ENCODE measurements at regions not wholly inside any gene's neighbourhood (a gene's known extent, or its start where the extent isn't known, plus 50 kb on each side); places are given as distances from the start of the nearest gene placed in this dataset.

DNA sequence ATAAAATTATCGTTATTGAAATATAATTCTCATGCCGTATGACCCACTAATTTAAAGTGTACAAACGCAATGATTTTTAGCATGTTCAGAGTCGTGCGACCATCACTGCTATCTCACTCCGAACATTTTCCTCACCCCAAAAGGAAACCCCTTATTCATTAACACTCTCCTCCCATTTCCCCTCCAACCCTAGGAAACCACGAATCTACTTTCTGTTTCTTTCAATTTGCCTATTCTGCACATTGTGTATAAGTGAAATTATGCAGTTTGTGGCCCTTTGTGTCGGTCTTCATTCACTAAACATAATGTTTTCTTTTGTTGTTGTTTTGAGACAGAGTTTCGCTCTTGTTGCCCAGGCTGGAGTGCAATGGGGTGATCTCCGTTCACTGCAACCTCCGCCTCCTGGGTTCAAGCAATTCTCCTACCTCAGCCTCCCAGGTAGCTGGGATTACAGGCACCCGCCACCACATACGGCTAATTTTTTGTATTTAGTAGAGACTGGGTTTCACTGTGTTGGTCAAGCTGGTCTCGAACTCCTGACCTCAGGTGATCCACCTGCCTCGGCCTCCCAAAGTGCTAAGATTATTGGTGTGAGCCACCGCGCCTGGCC, 99.7 kb upstream of the ZNF217 start:
- H3K4me3 ChIP-seq (replicated peaks; ENCODE audit: low read depth, low read length) = no peak overlapping the region
- no peak for DNase-seq (ENCODE audit: extremely low read depth, insufficient read length)
- H3K27me3 ChIP-seq (replicated peaks; ENCODE audit: control insufficient read depth, insufficient read depth, low read length) = no peaks in the 10 kb centered on the region
- TF ChIP-seq, protein P1, sequence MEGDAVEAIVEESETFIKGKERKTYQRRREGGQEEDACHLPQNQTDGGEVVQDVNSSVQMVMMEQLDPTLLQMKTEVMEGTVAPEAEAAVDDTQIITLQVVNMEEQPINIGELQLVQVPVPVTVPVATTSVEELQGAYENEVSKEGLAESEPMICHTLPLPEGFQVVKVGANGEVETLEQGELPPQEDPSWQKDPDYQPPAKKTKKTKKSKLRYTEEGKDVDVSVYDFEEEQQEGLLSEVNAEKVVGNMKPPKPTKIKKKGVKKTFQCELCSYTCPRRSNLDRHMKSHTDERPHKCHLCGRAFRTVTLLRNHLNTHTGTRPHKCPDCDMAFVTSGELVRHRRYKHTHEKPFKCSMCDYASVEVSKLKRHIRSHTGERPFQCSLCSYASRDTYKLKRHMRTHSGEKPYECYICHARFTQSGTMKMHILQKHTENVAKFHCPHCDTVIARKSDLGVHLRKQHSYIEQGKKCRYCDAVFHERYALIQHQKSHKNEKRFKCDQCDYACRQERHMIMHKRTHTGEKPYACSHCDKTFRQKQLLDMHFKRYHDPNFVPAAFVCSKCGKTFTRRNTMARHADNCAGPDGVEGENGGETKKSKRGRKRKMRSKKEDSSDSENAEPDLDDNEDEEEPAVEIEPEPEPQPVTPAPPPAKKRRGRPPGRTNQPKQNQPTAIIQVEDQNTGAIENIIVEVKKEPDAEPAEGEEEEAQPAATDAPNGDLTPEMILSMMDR (IDR thresholded peaks at IDR 0.05; ENCODE audit: insufficient read depth, low read length, poor library complexity, severe bottlenecking) = no peak
- no peaks in the 10 kb centered on the region for H3K36me3 ChIP-seq (ENCODE audit: control insufficient read depth, insufficient read depth, low read length)

DNA sequence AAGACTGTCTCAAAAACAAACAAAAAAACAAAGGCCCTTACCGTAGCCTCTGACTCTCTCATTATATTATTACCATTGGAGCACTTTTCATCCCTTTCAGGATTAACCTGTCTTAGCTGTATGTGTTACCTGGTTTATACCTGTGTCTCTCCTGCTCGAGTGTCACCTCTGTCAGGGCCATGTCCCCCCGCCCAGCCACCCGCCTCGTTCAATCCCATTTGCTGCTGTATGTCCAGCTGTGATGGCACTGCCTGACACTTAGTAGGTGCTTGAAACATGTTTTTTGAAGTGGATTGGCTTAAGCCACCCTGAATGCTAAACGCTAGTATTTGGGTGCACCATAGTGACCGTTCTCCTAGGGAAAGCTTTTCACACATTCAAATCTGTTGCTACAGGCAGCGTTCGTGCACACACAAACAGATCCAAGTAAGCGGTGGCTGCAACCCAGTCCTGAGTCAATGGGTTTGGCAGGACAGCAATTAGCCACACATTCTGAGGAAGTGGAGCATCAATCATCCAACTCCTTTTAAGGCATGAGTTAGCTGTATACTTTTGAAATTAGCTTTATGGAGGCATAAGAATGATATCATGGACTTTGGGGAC, 98.9 kb upstream of the ZNF217 start:
- H3K4me3 ChIP-seq (replicated peaks; ENCODE audit: low read depth, low read length) = no peak overlapping the region
- no peaks in the 10 kb centered on the region for H3K36me3 ChIP-seq (ENCODE audit: control insufficient read depth, insufficient read depth, low read length)
- TF ChIP-seq, protein P1 (IDR thresholded peaks at IDR 0.05; ENCODE audit: insufficient read depth, low read length, poor library complexity, severe bottlenecking) = no peak
- H3K27me3 ChIP-seq (replicated peaks; ENCODE audit: control insufficient read depth, insufficient read depth, low read length) = no peaks in the 10 kb centered on the region
- no peak for DNase-seq (ENCODE audit: extremely low read depth, insufficient read length)

DNA sequence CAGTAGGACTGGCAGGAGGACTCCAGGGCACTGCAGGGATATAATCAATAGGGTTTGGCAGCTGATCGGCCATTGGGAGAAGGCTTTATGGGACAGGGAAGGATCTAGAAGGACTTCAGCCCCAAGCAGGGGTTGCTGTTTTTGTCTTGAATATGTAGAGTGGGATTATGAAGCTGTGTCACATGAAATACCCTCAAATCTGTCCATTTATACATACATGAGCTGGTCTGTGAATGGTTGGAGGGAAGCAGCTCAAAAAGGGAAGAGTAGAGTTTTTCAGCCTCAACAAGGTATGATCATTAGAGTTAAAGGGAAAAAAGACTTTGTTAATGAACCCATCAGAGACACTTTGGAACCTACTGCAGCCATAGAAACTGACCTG, 98.2 kb upstream of the ZNF217 start:
- Histone ChIP-seq H3K27me3 (replicated peaks; ENCODE audit: control insufficient read depth, insufficient read depth, low read length) (no peaks in the 10 kb centered on the region), H3K36me3 (ENCODE audit: control insufficient read depth, insufficient read depth, low read length) (no peaks in the 10 kb centered on the region), H3K4me3 (replicated peaks; ENCODE audit: low read depth, low read length) (no peak overlapping the region)
- TF ChIP-seq, protein P1 (IDR thresholded peaks at IDR 0.05; ENCODE audit: insufficient read depth, low read length, poor library complexity, severe bottlenecking) = no peak
- DNase-seq (ENCODE audit: extremely low read depth, insufficient read length) = no peak

DNA sequence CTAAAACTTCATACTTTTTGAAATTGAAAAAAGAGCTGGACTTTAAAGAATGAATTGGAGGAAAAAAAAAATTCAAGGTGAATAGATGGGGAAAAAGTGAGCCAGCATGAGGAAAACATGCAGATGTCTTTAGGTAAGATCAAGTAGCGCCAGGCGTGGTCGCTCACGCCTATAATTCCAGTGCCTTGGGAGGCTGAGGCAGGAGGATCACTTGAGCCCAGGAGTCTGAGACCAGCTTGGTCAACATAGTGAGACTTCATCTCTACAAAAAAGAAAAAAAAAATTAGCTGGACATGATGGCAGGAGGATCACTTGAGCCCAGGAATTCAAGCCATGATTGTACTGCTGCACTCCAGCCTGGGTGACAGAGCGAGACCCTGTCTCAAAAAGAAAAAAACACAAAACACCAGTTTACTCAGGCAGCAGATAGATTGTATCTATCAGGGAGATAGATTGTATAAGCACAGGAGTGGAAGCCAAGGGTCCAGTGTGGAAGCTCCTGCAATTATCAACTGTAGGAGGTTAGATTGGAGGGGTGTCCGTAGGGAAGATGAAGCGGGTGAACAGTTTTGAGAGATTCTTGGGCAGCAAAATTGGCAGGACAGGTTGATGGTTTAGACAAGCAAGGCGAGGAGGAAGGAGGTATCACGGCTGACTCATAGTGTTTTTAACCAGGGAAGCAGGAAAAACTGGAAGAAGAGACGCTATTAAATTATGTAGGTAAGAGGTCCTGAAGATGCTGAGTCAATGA, 97.6 kb upstream of the ZNF217 start:
- TF ChIP-seq, protein P1 (IDR thresholded peaks at IDR 0.05; ENCODE audit: insufficient read depth, low read length, poor library complexity, severe bottlenecking) = no peak
- no peak for DNase-seq (ENCODE audit: extremely low read depth, insufficient read length)

DNA sequence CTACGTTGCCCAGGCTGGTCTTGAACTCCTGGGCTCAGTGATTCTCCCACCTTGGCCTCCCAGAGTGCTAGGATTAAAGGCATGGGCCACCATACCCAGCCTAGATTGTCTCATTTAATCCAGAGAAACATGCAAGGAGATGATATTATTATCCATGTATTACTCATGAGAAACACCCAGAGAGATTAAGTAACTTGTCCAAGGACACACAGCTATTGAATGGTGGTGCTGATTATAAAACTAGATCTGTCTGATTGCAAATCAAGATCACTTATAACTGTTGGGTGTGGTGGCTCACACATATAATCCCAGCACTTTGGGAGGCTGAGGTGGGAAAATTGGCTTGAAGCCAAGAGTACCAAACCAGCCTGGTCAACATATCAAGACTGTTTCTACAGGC, 94.4 kb upstream of the ZNF217 start:
- DNase-seq (ENCODE audit: extremely low read depth, insufficient read length) = no peak
- no peaks in the 10 kb centered on the region for H3K27me3 ChIP-seq (replicated peaks; ENCODE audit: control insufficient read depth, insufficient read depth, low read length)
- H3K4me3 ChIP-seq (replicated peaks; ENCODE audit: low read depth, low read length) = no peak overlapping the region
- TF ChIP-seq, protein P1 (IDR thresholded peaks at IDR 0.05; ENCODE audit: insufficient read depth, low read length, poor library complexity, severe bottlenecking) = no peak
- no peaks in the 10 kb centered on the region for H3K36me3 ChIP-seq (ENCODE audit: control insufficient read depth, insufficient read depth, low read length)

More for the DNA sequence above, 97.6 kb upstream of the ZNF217 start:
- no peaks in the 10 kb centered on the region for H3K27me3 ChIP-seq (replicated peaks; ENCODE audit: control insufficient read depth, insufficient read depth, low read length)
- no peak overlapping the region for H3K4me3 ChIP-seq (replicated peaks; ENCODE audit: low read depth, low read length)
- H3K36me3 ChIP-seq (ENCODE audit: control insufficient read depth, insufficient read depth, low read length) = no peaks in the 10 kb centered on the region
